ENCODE measurements at regions not wholly inside any gene's neighbourhood (a gene's known extent, or its start where the extent isn't known, plus 50 kb on each side); places are given as distances from the start of the nearest gene placed in this dataset.
"Not testable (repeated sequence)": the region's sequence is repeated elsewhere in the genome, so short reads cannot be mapped to it uniquely, and the experiment has no call there.

DNA sequence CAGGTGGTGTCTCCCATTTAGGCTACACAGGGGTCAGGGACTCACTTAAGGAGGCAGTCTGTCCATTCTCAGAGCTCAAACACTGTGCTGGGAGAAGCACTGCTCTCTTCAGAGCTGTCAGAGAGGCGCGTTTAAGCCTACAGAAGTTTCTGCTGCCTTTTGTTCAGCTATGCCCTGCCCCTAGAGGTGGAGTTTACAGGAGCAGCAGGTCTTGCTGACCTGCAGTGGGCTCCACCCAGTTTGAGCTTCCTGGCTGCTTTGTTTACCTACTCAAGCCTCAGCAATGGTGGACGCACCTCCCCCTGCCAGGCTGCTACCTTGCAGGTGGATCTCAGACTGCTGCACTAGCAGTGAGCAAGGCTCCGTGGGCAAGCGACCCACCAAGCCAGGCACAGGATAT is 260.1 kb downstream of the MEF2C start:
- not testable (repeated sequence) for H3K4me1 ChIP-seq (ENCODE audit: control insufficient read depth, insufficient read depth, low read length); DNase-seq; H3K27me3 ChIP-seq (ENCODE audit: control insufficient read depth, insufficient read depth, low read length); H3K36me3 ChIP-seq (ENCODE audit: control insufficient read depth, insufficient read depth, low read length); H3K4me3 ChIP-seq (ENCODE audit: low read length); H3K9me3 ChIP-seq (replicated peaks; ENCODE audit: control insufficient read depth, low read depth, low read length); H3K27ac ChIP-seq (ENCODE audit: low read length)
- 79% methylated on average over 5 of the region's 5 CpGs for WGBS (ENCODE audit: insufficient coverage)

GRCh38 chr5:88615767-88616166 is 267.2 kb downstream of the MEF2C start:
- H3K36me3 ChIP-seq (ENCODE audit: control insufficient read depth, insufficient read depth, low read length); H3K9me3 ChIP-seq (replicated peaks; ENCODE audit: control insufficient read depth, low read depth, low read length); H3K4me3 ChIP-seq (ENCODE audit: low read length); H3K27ac ChIP-seq (ENCODE audit: low read length); DNase-seq; H3K4me1 ChIP-seq (ENCODE audit: control insufficient read depth, insufficient read depth, low read length); H3K27me3 ChIP-seq (ENCODE audit: control insufficient read depth, insufficient read depth, low read length): not testable (repeated sequence)
- WGBS (ENCODE audit: insufficient coverage): no CpG with 5 or more reads among the region's 32 CpGs

GRCh38 chr5:88613051-88613450 is 269.9 kb downstream of the MEF2C start:
- no peaks in the 10 kb centered on the region for H3K27me3 ChIP-seq (ENCODE audit: control insufficient read depth, insufficient read depth, low read length)
- H3K36me3 ChIP-seq (ENCODE audit: control insufficient read depth, insufficient read depth, low read length): no peaks in the 10 kb centered on the region
- H3K9me3 ChIP-seq (replicated peaks; ENCODE audit: control insufficient read depth, low read depth, low read length): no peaks in the 10 kb centered on the region
- DNase-seq: no peak
- H3K4me3 ChIP-seq (ENCODE audit: low read length): no peak overlapping the region
- no peaks in the 10 kb centered on the region for H3K4me1 ChIP-seq (ENCODE audit: control insufficient read depth, insufficient read depth, low read length)
- no peak overlapping the region for H3K27ac ChIP-seq (ENCODE audit: low read length)

GRCh38 chr5:88610586-88610985 is 272.4 kb downstream of the MEF2C start:
- Histone ChIP-seq H3K4me1 (ENCODE audit: control insufficient read depth, insufficient read depth, low read length) (no peaks in the 10 kb centered on the region), H3K9me3 (replicated peaks; ENCODE audit: control insufficient read depth, low read depth, low read length) (no peaks in the 10 kb centered on the region), H3K27me3 (ENCODE audit: control insufficient read depth, insufficient read depth, low read length) (no peaks in the 10 kb centered on the region), H3K4me3 (ENCODE audit: low read length) (no peak overlapping the region), H3K36me3 (ENCODE audit: control insufficient read depth, insufficient read depth, low read length) (no peaks in the 10 kb centered on the region), H3K27ac (ENCODE audit: low read length) (no peak overlapping the region)
- no peak for DNase-seq
- 70% methylated on average over 2 of the region's 3 CpGs for WGBS (ENCODE audit: insufficient coverage)

GRCh38 chr5:88607492-88607891 is 275.5 kb downstream of the MEF2C start:
- Histone ChIP-seq H3K27ac (ENCODE audit: low read length) (no peak overlapping the region), H3K4me1 (ENCODE audit: control insufficient read depth, insufficient read depth, low read length) (no peaks in the 10 kb centered on the region), H3K27me3 (ENCODE audit: control insufficient read depth, insufficient read depth, low read length) (no peaks in the 10 kb centered on the region), H3K9me3 (replicated peaks; ENCODE audit: control insufficient read depth, low read depth, low read length) (no peaks in the 10 kb centered on the region), H3K36me3 (ENCODE audit: control insufficient read depth, insufficient read depth, low read length) (no peaks in the 10 kb centered on the region), H3K4me3 (ENCODE audit: low read length) (no peak overlapping the region)
- WGBS (ENCODE audit: insufficient coverage): no CpG with 5 or more reads among the region's 1 CpG
- no peak for DNase-seq

DNA sequence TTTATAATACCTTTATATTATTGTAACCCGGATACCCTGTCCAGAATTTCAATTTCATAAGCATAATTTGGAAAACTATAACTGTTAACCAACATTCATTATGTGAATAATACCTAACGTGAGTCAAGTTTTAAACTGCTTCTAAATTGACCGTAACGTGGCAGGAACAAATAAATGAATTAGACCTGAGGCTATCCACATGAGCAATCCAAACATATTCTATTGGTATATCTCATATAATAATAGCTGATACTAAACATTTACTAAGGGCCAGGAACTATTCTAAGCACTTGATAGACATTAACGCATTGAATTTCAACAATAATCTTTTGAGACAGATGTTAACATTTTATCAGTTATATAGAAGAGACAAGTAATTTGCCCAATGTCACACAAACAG is 276.4 kb downstream of the MEF2C start:
- Histone ChIP-seq H3K4me3 (ENCODE audit: low read length) (no peak overlapping the region), H3K27me3 (ENCODE audit: control insufficient read depth, insufficient read depth, low read length) (no peaks in the 10 kb centered on the region), H3K36me3 (ENCODE audit: control insufficient read depth, insufficient read depth, low read length) (no peaks in the 10 kb centered on the region), H3K4me1 (ENCODE audit: control insufficient read depth, insufficient read depth, low read length) (no peaks in the 10 kb centered on the region), H3K9me3 (replicated peaks; ENCODE audit: control insufficient read depth, low read depth, low read length) (no peaks in the 10 kb centered on the region), H3K27ac (ENCODE audit: low read length) (no peak overlapping the region)
- WGBS (ENCODE audit: insufficient coverage): no CpG with 5 or more reads among the region's 5 CpGs
- no peak for DNase-seq

- no peak overlapping the region for H3K4me3 ChIP-seq (ENCODE audit: low read length)
- WGBS (ENCODE audit: insufficient coverage): no CpG with 5 or more reads among the region's 1 CpG
- no peaks in the 10 kb centered on the region for H3K4me1 ChIP-seq (ENCODE audit: control insufficient read depth, insufficient read depth, low read length)
- no peak overlapping the region for H3K27ac ChIP-seq (ENCODE audit: low read length)
- no peaks in the 10 kb centered on the region for H3K9me3 ChIP-seq (replicated peaks; ENCODE audit: control insufficient read depth, low read depth, low read length)
- no peaks in the 10 kb centered on the region for H3K36me3 ChIP-seq (ENCODE audit: control insufficient read depth, insufficient read depth, low read length)
- no peak for DNase-seq
- H3K27me3 ChIP-seq (ENCODE audit: control insufficient read depth, insufficient read depth, low read length): no peaks in the 10 kb centered on the region
These were observed 276.8 kb downstream of the MEF2C start for GRCh38 chr5:88606173-88606572.

DNA sequence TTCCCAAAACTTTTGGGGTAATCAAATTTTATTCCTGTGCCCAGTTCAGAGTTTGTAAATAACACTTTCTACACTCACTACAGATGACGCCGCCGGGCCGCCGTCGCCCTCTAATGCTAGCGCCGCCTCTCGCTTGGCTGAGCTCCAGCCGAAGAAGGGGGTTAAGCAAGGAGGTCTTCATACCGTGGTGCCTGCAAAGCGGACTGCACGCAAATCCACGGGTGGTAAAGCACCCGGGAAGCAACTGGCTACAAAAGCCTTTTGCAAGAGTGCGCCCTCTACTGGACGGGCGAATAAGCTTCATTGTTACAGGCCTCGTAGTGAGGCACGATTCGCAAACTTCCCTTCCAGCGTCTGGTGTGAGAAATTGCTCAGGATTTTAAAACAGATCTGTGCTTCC is 280.4 kb downstream of the MEF2C start:
- Histone ChIP-seq H3K9me3 (replicated peaks; ENCODE audit: control insufficient read depth, low read depth, low read length) (no peaks in the 10 kb centered on the region), H3K27ac (ENCODE audit: low read length) (no peak overlapping the region), H3K4me3 (ENCODE audit: low read length) (no peak overlapping the region), H3K27me3 (ENCODE audit: control insufficient read depth, insufficient read depth, low read length) (no peaks in the 10 kb centered on the region), H3K4me1 (ENCODE audit: control insufficient read depth, insufficient read depth, low read length) (no peaks in the 10 kb centered on the region), H3K36me3 (ENCODE audit: control insufficient read depth, insufficient read depth, low read length) (no peaks in the 10 kb centered on the region)
- WGBS (ENCODE audit: insufficient coverage): 86% methylated on average over 21 of the region's 22 CpGs
- no peak for DNase-seq

GRCh38 chr5:88594441-88594840 is 288.5 kb downstream of the MEF2C start:
- H3K27ac ChIP-seq (ENCODE audit: low read length): no peak overlapping the region
- H3K4me3 ChIP-seq (ENCODE audit: low read length): no peak overlapping the region
- 50% methylated on average over 1 of the region's 1 CpG for WGBS (ENCODE audit: insufficient coverage)
- no peak for DNase-seq
- no peaks in the 10 kb centered on the region for H3K27me3 ChIP-seq (ENCODE audit: control insufficient read depth, insufficient read depth, low read length)
- H3K9me3 ChIP-seq (replicated peaks; ENCODE audit: control insufficient read depth, low read depth, low read length): no peaks in the 10 kb centered on the region
- no peaks in the 10 kb centered on the region for H3K4me1 ChIP-seq (ENCODE audit: control insufficient read depth, insufficient read depth, low read length)
- H3K36me3 ChIP-seq (ENCODE audit: control insufficient read depth, insufficient read depth, low read length): no peaks in the 10 kb centered on the region

GRCh38 chr5:88588609-88589008 is 294.4 kb downstream of the MEF2C start:
- Histone ChIP-seq H3K4me1 (ENCODE audit: control insufficient read depth, insufficient read depth, low read length) (no peaks in the 10 kb centered on the region), H3K4me3 (ENCODE audit: low read length) (no peak overlapping the region), H3K36me3 (ENCODE audit: control insufficient read depth, insufficient read depth, low read length) (no peaks in the 10 kb centered on the region), H3K9me3 (replicated peaks; ENCODE audit: control insufficient read depth, low read depth, low read length) (peaks cover 3% of the 10 kb centered on the region), H3K27me3 (ENCODE audit: control insufficient read depth, insufficient read depth, low read length) (no peaks in the 10 kb centered on the region), H3K27ac (ENCODE audit: low read length) (no peak overlapping the region)
- no peak for DNase-seq
- WGBS (ENCODE audit: insufficient coverage): no CpG with 5 or more reads among the region's 4 CpGs

- Histone ChIP-seq H3K27ac (ENCODE audit: low read length) (no peak overlapping the region), H3K9me3 (replicated peaks; ENCODE audit: control insufficient read depth, low read depth, low read length) (peaks cover 3% of the 10 kb centered on the region), H3K27me3 (ENCODE audit: control insufficient read depth, insufficient read depth, low read length) (no peaks in the 10 kb centered on the region), H3K4me3 (ENCODE audit: low read length) (no peak overlapping the region), H3K4me1 (ENCODE audit: control insufficient read depth, insufficient read depth, low read length) (no peaks in the 10 kb centered on the region), H3K36me3 (ENCODE audit: control insufficient read depth, insufficient read depth, low read length) (no peaks in the 10 kb centered on the region)
- peak; percentile 6 for DNase-seq
- no CpG with 5 or more reads among the region's 1 CpG for WGBS (ENCODE audit: insufficient coverage)
These were observed 299.5 kb downstream of the MEF2C start for GRCh38 chr5:88583471-88583870.

Measured in muscle of leg (tissue), 3 donors.